Astrocyte of the hippocampus (primary cell): ENCODE measurements at regions not wholly inside any gene's neighbourhood (a gene's known extent, or its start where the extent isn't known, plus 50 kb on each side); places are given as distances from the start of the nearest gene placed in this dataset.
"Not testable (repeated sequence)": the region's sequence is repeated elsewhere in the genome, so short reads cannot be mapped to it uniquely, and the experiment has no call there.

ENCODE experiments used
- DNase-seq: peaks from one replicate; pipeline ENCODE4 v3.0.0; 2011; ENCODE audit warnings: low read depth, low spot score

DNA sequence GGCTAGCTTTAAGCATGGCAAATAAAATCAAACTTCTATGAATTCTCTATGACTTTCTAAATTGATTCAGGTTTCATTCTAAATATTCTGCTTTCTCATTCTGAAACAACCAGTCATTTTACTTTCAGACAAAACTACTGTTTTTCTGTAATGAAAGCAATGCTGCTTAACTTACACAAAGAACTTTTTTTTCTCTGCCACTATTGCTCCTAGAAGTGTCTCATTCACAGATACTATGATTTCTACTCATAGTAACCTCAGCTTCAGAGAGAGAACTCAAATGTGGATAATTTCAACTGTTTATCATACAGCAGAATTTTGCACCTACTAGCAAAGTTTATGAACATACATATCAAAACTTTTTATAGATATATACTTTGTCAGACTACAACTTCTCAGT, 724.6 kb downstream of the SLITRK5 start:
- DNase-seq = no peak

DNA sequence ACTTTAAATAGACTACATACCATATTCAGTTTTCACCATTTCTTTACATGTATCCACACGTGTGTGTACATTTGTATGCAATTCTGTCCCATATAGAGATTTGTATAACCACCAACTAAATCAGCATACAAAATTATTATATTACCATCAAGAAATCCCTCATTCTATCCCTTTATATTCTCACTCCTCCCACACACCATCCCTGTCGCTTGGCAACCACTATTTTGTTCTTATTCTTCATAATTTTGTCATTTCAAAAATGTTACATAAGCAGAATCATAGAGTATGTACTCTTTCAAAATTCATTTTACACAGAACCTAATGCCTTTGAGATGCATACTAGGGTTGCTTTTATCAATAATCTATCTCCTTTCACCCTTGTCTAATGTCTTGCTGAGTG, 740.5 kb downstream of the SLITRK5 start:
- no peak for DNase-seq

DNA sequence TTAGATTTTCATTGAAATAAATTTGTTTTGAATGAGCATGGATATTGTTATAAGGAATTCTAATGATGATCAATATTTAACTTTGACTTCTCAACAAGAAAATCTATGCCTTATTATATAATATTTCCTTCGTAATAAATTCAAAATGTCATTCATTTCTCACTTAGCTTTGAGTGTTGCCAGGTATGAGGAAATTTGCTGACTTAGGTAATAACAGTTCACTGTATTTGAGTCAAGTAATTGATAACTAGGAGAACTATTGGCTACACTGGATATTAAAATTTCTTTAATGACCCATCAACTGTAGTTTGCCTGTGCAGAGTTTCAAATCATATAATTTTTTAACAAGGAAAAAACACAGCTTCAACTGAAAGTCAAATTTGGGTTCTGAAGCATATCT, 746.6 kb downstream of the SLITRK5 start:
- DNase-seq = no peak

DNA sequence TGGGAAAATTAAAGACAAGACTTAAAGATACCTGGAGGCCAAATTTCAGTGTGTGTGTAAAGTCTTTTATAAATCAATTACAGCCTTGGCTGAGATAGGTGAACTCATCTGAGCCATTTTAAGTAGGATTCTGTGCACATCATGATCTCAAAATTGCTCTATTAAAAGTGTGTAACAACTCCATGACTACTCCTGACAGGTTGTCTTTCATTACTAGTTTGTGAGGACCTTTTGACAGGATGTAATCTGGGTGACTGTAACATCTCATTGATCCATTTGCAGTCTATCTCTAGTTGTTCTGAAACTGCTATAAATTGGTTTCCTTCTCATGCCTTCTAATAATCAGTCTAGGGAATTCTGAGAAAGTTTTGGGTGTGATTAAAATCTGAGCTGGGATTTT, 753.3 kb downstream of the SLITRK5 start:
- no peak for DNase-seq

DNA sequence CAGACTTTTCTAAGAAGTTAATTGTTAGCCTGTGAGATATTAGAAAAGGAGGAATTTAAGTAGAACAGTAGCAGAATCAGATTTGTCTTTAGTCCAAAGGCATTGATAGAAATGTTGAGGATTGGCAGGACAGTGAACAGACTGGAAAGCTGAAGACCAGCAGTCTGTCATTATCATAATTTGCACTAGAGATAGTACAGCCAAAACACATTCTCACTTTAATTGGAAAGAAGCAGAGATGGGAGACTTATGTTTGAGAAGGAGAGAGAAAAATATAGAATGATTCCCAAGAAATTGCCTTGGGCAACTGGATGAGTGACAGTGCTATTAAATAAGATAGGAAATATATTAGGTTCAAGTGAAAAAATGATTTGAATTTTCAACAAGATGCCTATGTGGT, 755.5 kb downstream of the SLITRK5 start:
- DNase-seq = no peak

DNA sequence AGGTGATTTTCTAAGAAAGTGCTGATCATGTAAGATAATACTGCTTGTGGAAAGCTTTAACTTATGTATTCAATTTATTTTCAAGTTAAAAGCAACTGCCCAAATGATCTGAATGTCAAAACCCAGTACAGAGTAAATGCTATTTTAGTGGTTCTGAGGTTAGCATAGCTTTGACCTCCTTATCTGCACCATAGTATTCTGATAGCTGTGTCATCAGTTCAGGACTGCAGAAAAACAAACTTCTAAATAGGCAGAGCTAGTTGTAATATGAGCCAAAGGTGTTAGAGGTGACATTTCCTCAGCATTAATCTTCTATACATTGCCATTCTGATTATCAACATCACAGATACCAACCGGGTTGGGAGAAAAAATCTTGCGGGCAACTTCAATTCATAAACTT, 758.7 kb downstream of the SLITRK5 start:
- DNase-seq = no peak

DNA sequence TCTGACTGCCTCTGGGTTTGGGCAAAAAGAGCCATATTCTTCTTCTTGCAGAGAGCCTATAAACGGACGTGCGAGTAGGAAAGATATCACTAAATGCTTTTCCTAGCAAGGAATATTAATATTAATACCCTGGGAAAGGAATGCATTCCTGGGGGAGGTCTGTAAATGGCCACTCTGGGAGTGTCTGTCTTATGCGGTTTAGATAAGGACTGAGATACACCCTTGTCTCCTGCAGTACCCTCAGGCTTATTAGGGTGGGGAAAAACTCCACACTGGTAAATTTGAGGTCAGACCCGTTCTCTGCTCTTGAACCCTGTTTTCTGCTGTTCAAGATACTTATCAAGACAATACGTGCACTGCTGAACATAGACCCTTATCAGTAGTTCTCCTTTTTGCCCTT, 763.8 kb downstream of the SLITRK5 start:
- DNase-seq = no peak

DNA sequence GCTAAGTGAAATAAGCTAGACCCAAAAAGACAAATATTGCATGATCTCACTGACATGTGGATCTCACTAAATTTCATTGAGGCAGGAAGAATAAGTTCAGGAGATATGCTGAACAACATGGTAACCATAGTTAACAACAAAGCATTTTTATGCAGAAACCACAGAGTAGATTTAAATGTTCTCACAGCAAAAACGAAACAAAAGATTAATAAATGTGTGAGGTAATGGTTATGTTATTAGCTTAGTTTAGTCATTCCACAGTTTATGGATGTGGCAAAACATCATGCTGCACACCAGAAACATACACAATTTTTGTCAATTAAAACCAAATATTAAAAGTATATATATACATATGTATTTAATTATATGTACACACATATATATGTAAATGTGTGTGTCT, 765.8 kb downstream of the SLITRK5 start:
- DNase-seq = no peak

DNA sequence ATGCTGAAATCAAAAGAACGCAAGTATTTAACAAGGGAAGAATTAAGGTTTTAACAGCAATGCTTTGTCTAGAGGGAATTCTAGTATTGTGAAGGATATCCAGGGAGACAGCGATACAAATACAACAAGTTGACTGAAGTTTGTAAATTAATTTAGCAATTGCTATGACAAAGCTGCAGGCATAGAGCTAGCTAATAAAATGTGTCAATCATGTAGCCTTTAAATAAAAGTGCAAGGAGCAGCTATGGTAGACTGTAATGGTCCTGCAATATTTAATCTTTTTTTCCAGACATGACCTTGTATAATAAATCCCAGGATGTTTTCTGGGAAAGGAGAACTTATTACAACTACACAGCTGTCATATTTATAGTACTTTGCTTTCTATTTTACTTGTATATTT, 779.3 kb downstream of the SLITRK5 start:
- no peak for DNase-seq

DNA sequence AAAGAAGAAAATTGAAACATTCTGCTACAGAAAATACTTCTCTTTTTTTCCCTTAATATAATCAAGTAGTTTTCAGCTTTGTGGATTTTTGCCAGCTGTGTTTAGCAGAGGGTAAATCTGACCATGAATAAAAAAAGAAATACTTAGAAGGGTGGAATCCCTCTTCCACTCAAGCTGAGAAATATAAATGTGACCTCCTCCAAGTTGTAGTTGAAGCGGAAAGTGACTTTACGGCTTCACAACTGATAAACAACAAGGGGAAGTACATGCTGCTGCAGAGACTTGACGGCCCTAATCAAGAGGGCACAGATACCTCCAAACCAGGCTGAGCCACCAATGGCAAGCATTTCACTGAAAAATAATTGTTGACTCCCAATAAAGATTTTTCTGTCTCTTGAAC, 785.0 kb downstream of the SLITRK5 start:
- no peak for DNase-seq

DNA sequence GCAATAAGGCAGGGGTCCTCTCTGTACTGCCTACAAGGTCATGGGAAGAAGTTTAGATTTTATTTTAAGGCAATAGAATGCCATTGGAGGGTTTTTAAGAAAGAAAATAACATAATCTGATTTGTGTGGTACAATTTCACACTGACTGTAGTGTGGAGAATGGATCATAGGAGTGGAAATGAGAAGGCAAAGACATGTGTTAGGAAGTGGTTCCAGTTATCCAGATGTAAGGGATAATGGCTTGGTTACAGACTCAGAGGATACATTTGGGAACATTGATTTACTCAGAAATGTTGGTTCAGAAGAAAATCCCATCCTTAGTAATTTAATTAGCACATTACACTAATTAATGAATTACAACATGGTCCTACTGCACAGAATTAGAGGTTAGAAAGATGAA, 788.2 kb downstream of the SLITRK5 start:
- no peak for DNase-seq

DNA sequence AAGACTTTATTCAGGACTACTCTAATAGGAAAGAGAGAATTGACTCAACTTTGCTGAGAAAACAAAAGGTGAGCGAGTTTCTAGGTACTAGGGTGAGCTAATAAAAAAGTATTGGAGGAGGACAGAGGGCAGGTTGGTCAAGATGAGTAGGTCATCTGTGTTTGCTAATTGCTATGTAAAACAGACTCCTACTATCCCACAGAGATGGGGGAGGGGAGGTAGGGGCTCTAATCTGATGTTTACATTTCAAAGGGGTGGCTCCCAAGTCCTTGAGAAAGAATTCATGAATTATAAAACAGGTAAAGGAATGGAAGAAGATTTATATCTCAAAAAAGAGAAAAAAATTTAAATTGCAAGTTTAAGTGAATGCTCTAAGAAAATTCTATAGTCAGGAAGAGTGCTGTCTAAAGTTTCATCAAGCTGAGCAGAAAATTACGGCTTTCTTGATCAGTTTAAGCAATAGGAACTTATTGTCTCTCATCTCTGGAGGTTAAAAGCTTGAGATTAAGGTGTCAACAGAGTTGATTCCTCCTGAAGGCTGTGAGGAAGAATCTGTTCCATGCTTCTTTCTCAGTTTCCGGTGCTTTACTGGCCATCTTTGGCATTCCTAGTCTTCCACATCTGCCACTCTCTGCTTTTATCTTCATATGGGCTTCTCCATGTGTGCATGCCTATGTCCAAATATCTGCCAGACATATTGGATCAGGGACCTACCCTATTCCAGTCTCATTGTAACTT, 790.3 kb downstream of the SLITRK5 start:
- DNase-seq = no peak

DNA sequence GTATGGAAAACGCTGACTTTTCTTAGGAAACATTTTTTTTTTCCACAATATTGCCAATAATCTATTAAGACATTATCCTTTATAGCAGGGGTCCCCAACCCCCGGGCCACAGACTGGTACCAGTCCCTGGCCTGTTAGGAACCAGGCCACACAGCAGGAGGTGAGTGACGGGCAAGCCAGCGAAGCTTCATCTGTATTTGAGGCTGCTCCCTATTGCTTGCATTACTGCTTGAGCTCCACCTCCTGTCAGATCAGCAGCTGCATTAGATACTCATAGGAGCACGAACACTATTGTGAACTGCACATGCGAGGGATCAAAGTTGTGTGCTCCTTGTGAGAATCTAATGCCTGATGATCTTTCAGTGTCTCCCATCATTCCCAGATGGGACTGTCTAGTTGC, 793.7 kb downstream of the SLITRK5 start:
- DNase-seq = no peak

DNA sequence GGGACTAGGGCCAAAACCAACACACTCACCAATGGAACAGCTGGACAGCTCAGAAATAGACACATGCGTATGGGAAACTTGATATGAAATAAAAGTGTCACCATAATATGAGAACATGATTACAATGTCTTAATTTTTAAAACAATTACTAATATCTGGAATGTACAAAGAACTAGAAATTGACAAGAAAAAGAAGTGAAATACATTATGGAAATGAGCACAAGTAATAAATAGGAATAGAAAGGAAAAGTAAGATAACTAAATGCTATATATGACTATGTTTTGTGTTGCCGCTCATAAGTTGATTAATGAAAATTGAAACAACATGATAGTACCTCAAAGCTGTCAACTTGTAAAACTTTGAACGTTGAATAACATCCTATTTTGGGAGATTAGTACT, 801.1 kb downstream of the SLITRK5 start:
- no peak for DNase-seq

DNA sequence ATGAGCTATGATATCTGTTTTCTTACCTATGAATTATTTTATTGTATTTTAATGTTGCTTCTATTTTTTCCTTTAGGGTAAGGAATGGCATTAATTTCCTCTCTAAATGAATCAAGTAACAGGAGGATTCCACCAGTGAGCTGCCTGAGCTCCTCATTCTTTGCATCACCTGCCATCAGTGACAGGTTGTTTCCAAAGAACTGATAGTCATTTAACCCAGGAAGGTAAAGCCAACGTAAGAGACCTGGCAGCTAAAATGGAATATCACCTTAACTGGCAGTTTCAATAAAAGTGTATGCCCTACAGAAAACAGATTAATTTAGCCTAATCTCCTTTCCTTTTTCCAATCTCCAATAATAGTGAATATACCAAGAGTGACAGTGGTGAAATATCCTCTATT, 812.0 kb downstream of the SLITRK5 start:
- no peak for DNase-seq

DNA sequence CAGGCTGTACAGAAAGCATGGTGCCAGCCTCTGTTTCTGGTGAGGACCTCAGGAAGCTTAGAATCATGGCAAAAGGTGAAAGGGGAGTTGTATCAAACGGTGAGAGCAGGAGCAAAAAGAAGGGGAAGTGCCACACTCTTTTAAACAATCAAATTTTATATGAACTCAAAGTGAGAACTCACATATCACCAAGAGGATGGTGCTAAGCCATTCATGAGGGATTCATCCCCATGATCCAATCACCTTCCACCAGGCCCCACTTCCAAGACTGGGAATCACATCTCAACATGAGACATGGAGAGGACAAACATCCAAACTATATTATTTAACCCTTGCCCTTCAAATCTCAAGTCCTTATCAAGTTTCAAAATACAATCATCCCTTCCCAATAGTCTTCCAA, 836.7 kb downstream of the SLITRK5 start:
- no peak for DNase-seq

DNA sequence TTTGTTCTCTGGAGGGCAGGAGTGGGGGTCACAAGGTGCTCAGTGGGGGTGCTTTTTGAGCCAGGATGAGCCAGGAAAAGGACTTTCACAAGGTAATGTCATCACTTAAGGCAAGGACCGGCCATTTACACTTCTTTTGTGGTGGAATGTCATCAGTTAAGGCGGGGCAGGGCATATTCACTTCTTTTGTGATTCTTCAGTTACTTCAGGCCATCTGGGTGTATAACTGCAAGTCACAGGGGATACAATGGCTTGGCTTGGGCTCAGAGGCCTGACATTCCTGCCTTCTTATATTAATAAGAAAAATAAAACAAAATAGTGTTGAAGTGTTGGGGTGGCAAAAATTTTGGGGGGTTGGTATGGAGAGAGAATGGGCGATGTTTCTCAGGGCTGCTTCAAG, 841.8 kb downstream of the SLITRK5 start:
- not testable (repeated sequence) for DNase-seq

DNA sequence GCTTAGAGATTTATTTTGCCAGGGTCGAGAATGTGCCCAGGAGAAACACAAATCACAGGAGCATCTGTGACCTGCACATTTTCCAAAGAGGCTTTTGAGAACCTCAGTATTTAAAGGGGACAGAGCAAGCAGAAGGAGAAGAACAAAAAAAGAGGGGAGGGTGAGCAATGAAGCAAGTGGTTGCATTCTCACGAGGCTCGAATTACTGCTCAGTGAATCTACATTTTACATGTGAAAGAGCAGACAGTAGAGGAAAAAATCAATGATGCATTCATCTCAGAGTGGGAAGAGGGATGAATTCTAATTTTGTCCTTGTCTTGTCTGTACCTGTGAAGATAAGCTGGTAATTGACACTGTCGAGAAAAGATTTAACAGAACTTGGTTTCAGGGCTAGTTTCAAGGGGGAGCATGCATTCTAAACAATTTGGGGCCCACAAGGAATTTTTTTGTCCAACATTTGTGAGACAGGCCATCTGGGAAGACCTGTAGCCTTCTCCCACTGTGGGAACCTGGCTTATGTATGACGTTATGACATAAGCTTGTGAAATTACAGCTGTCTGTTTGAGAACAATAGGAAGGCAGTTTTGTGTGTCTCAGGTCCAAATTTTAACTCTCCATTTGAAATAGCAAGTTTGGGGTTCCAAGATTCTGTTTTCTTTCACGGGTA, 855.1 kb downstream of the SLITRK5 start:
- no peak for DNase-seq

DNA sequence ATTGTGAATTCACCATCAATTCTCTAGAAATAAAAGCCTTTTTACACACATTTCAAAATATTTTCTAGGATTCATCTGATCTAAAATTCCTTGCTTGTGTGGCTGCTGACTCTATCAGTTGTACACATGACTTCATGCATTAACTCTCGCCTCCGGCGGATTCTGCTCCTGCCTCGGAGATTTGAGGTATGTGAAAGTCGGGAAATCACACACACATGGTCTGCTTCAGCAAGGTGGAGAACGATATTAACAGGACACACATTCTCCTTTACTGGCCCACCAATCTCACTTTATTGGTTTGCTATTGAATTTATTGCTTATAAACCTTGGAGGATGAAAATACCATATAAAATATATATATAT, 855.7 kb downstream of the SLITRK5 start:
- DNase-seq = no peak

DNA sequence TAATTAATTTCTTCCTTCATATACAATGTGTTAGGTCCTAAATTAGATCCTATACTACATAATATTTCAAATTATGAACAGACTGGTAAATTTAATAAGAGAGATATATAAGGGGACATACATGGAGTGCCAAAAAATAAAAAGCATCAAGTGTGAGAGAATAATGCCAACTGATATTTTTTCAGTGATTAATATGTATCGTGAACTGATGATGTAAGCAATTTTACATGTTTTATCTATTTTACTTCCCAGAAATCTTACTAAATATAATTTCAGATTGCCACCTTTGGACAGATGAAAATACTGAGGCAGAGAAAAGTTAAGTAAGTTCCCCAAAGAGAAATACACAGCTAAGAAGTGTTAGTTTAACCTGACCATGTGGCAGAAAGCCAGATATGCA, 870.8 kb downstream of the SLITRK5 start:
- DNase-seq = no peak

DNA sequence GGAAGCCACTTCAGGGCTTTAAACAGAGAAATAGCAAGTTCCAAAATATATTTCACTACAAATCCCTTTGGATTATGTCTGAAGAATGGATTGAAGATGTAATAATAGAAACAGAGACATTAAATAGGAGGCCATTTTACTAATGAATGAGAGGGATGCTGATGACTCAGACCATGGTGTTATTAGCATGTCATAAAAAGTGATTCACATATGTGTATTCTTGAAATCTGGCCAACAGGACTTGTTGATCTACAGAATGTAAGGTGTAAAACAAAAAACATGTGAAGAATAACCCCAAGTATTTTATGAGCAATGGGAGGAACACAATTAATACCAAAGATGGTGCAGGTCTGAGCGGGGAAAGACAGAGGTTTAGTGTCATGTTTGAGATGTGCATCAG, 873.7 kb downstream of the SLITRK5 start:
- no peak for DNase-seq

DNA sequence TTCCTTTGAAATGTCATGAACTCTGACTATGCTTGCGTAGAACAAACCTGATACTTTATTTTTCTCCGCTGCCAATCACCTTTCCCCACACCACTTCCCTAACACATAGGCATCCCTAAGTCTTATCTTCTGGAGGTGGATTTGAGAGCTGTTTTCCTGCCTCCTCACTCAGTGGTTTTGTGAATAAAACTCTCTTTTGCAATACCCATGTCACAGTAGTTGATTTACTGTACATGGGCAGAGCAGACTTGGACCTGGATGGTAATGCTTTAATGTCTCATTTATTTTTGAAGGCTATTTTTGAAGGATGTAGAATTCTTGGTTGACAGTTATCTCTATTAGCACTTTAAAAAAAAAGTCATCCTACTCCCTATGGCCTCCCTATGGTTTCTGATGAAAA, 881.8 kb downstream of the SLITRK5 start:
- DNase-seq = no peak

DNA sequence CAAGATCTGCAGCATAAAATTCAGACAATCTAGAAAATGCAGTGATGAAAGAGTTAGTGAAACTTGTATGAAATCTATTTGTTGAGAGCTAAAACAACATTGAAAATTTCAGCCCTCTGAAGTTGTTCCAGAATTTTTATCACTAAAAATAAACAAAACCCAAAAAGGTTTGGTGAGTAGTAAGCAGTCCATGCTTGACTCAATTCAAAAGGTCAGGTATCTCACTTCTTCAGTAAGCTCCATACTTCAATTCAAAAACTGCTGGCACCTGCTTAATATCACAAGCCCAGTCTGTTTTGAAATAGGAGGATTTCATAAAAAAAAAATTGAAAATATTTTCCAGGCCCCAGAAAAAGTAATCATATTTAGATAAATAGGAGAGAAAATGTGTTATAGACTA, 894.4 kb downstream of the SLITRK5 start:
- no peak for DNase-seq

DNA sequence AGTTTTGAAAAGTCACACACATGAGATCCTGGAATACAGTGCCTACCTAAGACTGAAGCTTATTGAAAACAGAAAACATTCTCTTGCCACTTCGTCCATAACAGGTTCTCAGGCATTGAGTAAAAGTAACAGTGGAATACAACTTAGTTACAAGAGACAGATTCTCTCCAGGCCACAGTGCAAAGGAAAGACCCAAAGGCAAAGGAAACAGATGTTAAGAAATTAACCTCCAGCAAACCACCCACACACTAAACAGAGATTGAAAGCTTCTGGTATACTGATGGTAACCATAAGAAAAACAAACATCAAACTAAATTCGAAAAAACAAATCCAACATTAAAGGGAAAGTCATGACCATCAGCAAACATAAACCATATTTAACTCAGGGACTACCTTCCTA, 914.7 kb downstream of the SLITRK5 start:
- no peak for DNase-seq
